Right lobe of liver (tissue), 6 donors: ENCODE measurements at regions not wholly inside any gene's neighbourhood (a gene's known extent, or its start where the extent isn't known, plus 50 kb on each side); places are given as distances from the start of the nearest gene placed in this dataset.
A peak's percentile ranks its signal among the peaks of the same experiment; 100 is the strongest.

Source experiments
- ATAC-seq, 4 donors: fragments of 200-7000 bp; cut with Tn5 transposase; one replicate each; pipeline ENCODE4 v1.9.1; 2020; ENCODE audit warnings: mild to moderate bottlenecking in 4 of 4, moderate library complexity in 4 of 4
- DNase-seq, 3 donors: peaks; one replicate each; pipeline ENCODE4 v3.0.0-alpha.2; 2020
- H3K27ac ChIP-seq, 3 donors: fragments of 200-600 bp; one replicate each; pipeline ENCODE4 v1.8.0; 2022
- H3K27me3 ChIP-seq, 2 donors: fragments of 200-600 bp; one replicate each; pipeline ENCODE4 v1.8.0; 2022
- H3K36me3 ChIP-seq, 4 donors: fragments of 200-600 bp; sonication (generic) in 1 of 4; one replicate each; pipeline versions ENCODE4 v1.5.1 to v1.8.0; 2017 to 2022; ENCODE audit warnings: control low read depth in 1 of 4
- H3K4me1 ChIP-seq, 4 donors: fragments of 200-600 bp; sonication (generic) in 1 of 4; one replicate each; pipeline versions ENCODE4 v1.5.1 to v1.8.0; 2017 to 2022; ENCODE audit warnings: control low read depth in 1 of 4
- H3K4me3 ChIP-seq, 3 donors: fragments of 200-600 bp; one replicate each; pipeline ENCODE4 v1.8.0; 2022
- H3K9me3 ChIP-seq, 4 donors: fragments of 200-600 bp; sonication (generic) in 1 of 4; one replicate each; pipeline versions ENCODE4 v1.5.1 to v1.8.0; 2017 to 2022; ENCODE audit warnings: control low read depth in 1 of 4
- CTCF ChIP-seq, 4 donors: fragments of 200-600 bp in 3 of 4; fragments of 450-650 bp in 1 of 4; IDR thresholded peaks; one replicate each; pipeline versions ENCODE4 v1.5.1 to v1.8.0; 2016 to 2022; ENCODE audit warnings: antibody characterized with exemption in 4 of 4, mild to moderate bottlenecking in 2 of 4
- POLR2A ChIP-seq: fragments of 450-650 bp; IDR thresholded peaks from one replicate; pipeline ENCODE4 v1.6.1; 2017; ENCODE audit warnings: antibody characterized with exemption, mild to moderate bottlenecking
- WGBS: methylation state at CpG from one replicate; pipeline ENCODE4 v1.1.6; 2018; ENCODE audit warnings: low coverage, low lambda C conversion rate; ENCODE audit not compliant: insufficient coverage; ENCODE audit errors: missing lambda C conversion rate; 5-methylcytosine and 5-hydroxymethylcytosine counted together
- intact Hi-C, 2 donors: fragments of 100-400 bp; cut with DNase I; formaldehyde crosslinking; loops; one replicate each; pipeline versions ENCODE4 v1.11.2 to v1.14.1; 2022
- donor health status: DM: no; HTN: yes; CAD: no.
- donor health status: DM: no; HTN: no; CAD: no.
- donor health status: DM: no; HTN: no; CAD: no.
- donor health status: DM: no; HTN: yes; CAD: no.
- donor health status: DM: no; HTN: yes; CAD: no.

- DNase-seq (no peak), ATAC-seq (no peak)
- Histone ChIP-seq H3K9me3 (no peaks in the 10 kb centered on the region), H3K27me3 (no peaks in the 10 kb centered on the region), H3K36me3 (no peaks in the 10 kb centered on the region), H3K4me3 (no peak overlapping the region), H3K27ac (no peak overlapping the region), H3K4me1 (peaks cover 0 to 10% (median 2%) of the 10 kb centered on the region in 4 donors)
- TF ChIP-seq CTCF (IDR thresholded peaks at IDR 0.05) (no peak), POLR2A (no peak)
- intact Hi-C loops = no loop called here
Observed at GRCh38 chrX:8869812-8870211, 68.6 kb upstream of the FAM9A start.

GRCh38 chrX:8868906-8869305, 67.7 kb upstream of the FAM9A start:
- Histone ChIP-seq H3K9me3 (no peaks in the 10 kb centered on the region), H3K4me1 (peaks cover 0 to 10% (median 2%) of the 10 kb centered on the region in 4 donors), H3K36me3 (no peaks in the 10 kb centered on the region), H3K27ac (peak overlapping the region in 1 of 3 donors; percentile 49), H3K27me3 (no peaks in the 10 kb centered on the region), H3K4me3 (no peak overlapping the region)
- WGBS = 24% methylated on average over 3 of the region's 3 CpGs
- ATAC-seq (peak; percentile 61 to 76 (median 69)), DNase-seq (no peak)
- intact Hi-C loops = no loop called here
- TF ChIP-seq POLR2A (no peak), CTCF (IDR thresholded peaks at IDR 0.05) (peak; percentile 24 to 39 (median 33))

GRCh38 chrX:8868070-8868773, 67.0 kb upstream of the FAM9A start:
- DNase-seq (peak; percentile 59 to 78 (median 77)), ATAC-seq (peak; percentile 87 to 99 (median 92))
- TF ChIP-seq POLR2A (no peak), CTCF (IDR thresholded peaks at IDR 0.05) (no peak)
- Histone ChIP-seq H3K36me3 (no peaks in the 10 kb centered on the region), H3K27ac (peak overlapping the region in 1 of 3 donors; percentile 49), H3K4me1 (peaks cover 0 to 10% (median 2%) of the 10 kb centered on the region in 4 donors), H3K9me3 (no peaks in the 10 kb centered on the region), H3K4me3 (no peak overlapping the region), H3K27me3 (no peaks in the 10 kb centered on the region)
- intact Hi-C loops = no loop called here
- 17% methylated on average over 5 of the region's 5 CpGs for WGBS

- H3K9me3 ChIP-seq = no peaks in the 10 kb centered on the region
- H3K27me3 ChIP-seq = no peaks in the 10 kb centered on the region
- TF ChIP-seq POLR2A (no peak), CTCF (IDR thresholded peaks at IDR 0.05) (no peak)
- H3K4me1 ChIP-seq = peaks cover 0 to 10% (median 2%) of the 10 kb centered on the region in 4 donors
- H3K4me3 ChIP-seq = no peak overlapping the region
- ATAC-seq (no peak), DNase-seq (no peak)
- 62% methylated on average over 2 of the region's 2 CpGs for WGBS
- intact Hi-C loops = no loop called here
- H3K27ac ChIP-seq = peak overlapping the region in 1 of 3 donors; percentile 49
- H3K36me3 ChIP-seq = no peaks in the 10 kb centered on the region
Observed at GRCh38 chrX:8867406-8867805, 66.2 kb upstream of the FAM9A start.
